ENCODE measurements at regions not wholly inside any gene's neighbourhood (a gene's known extent, or its start where the extent isn't known, plus 50 kb on each side); places are given as distances from the start of the nearest gene placed in this dataset.

DNA sequence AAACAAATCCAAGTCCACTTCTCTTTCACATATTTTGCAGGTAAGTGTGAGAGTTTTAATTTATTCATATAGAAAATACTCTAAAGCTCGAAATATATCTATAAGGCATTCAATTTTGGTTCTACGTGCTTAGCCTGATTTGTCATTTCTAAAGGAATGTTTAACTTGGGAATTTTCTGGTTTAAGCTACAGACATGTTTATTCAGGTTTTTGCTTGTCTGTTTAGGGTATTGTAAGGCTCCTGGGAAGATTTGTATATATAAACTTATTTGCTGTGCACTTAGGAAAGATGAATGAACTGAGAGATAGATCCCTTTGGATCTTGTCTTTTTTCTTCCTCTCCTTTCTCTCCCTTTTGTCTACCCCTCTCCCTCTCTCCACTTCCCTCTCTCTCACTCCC is 185.9 kb upstream of the NEIL3 start:
- H3K4me1 Mint-ChIP-seq, result no peaks in the 10 kb centered on the region
- no peaks in the 10 kb centered on the region for H3K36me3 Mint-ChIP-seq
- CTCF ChIA-PET, result no interaction called here
- H3K4me3 Mint-ChIP-seq, result no peak overlapping the region
- DNase-seq (no peak), ATAC-seq (no peak)
- H3K27me3 Mint-ChIP-seq, result no peaks in the 10 kb centered on the region
- no peaks in the 10 kb centered on the region for H3K9me3 Mint-ChIP-seq (ENCODE audit: low read depth)
- no peak overlapping the region for H3K27ac Mint-ChIP-seq

DNA sequence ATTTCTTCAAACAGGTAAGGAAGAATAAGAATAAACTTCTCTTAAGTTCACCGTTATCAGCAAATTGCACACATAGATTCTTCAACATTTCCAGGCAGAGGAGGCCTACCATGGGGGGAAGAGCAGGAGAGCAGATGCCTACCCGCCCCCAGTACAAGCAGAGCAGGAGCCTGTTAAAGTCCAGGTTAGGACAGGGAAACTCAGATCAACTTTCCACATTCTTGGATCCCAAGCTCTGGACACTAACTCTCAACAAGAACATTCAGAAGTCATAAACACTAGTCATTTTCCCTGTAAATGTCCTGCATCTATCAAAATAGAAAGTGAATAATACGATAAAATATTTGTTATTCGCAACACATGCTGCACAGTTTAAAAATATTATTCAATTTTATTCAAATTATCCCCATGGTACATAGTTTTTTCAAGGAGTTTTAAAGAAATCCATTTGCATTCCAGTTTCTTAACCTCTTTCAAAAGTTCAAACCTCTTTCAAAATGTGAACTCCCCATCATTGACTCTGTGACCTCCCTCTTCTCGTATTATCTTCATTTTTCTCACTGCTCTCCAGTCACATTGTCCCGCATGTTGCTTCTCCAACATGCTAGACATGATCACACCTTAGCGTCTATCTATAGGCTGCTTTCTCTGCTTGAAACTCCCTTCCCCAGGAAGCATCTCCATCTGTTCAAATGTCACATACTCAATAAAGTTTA is 185.2 kb upstream of the NEIL3 start:
- Mint-ChIP-seq H3K4me3 (no peak overlapping the region), H3K4me1 (no peaks in the 10 kb centered on the region), H3K27me3 (no peaks in the 10 kb centered on the region), H3K9me3 (ENCODE audit: low read depth) (no peaks in the 10 kb centered on the region), H3K27ac (no peak overlapping the region), H3K36me3 (no peaks in the 10 kb centered on the region)
- DNase-seq (no peak), ATAC-seq (no peak)
- CTCF ChIA-PET, result no interaction called here

GRCh38 chr4:177125656-177126055 is 184.0 kb upstream of the NEIL3 start:
- no peak overlapping the region for H3K4me3 Mint-ChIP-seq
- H3K4me1 Mint-ChIP-seq, result no peaks in the 10 kb centered on the region
- H3K27ac Mint-ChIP-seq, result no peak overlapping the region
- H3K27me3 Mint-ChIP-seq, result no peaks in the 10 kb centered on the region
- no peak for DNase-seq
- no peak for ATAC-seq
- CTCF ChIA-PET, result no interaction called here
- no peaks in the 10 kb centered on the region for H3K36me3 Mint-ChIP-seq
- H3K9me3 Mint-ChIP-seq (ENCODE audit: low read depth), result no peaks in the 10 kb centered on the region

DNA sequence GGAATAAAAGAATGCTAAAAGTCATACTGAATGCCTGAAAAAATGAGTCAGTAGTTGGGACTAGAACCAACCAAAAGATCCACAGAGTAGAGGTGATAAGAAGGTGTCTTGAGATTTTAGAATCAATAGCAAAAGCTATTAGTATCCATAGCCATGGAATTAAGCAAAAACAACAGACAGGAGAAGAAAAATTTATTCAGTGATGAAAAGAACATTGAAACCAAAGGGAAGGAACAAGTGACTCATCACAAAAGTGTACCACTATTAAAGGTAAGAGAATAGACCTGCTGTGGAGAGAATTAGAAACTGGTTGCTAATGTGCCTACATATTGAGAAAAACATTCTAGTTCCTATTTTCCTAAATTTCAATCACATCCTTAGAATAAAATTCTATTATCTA is 182.0 kb upstream of the NEIL3 start:
- Mint-ChIP-seq H3K9me3 (ENCODE audit: low read depth) (no peaks in the 10 kb centered on the region), H3K27me3 (no peaks in the 10 kb centered on the region), H3K4me1 (no peaks in the 10 kb centered on the region), H3K27ac (no peak overlapping the region), H3K4me3 (no peak overlapping the region), H3K36me3 (no peaks in the 10 kb centered on the region)
- ATAC-seq (no peak), DNase-seq (no peak)
- CTCF ChIA-PET, result no interaction called here

- no peak overlapping the region for H3K4me3 Mint-ChIP-seq
Measured at GRCh38 chr4:177128306-177128705, 181.4 kb upstream of the NEIL3 start.

GRCh38 chr4:177131736-177132135 is 177.9 kb upstream of the NEIL3 start:
- peaks cover 2% of the 10 kb centered on the region for H3K9me3 Mint-ChIP-seq (ENCODE audit: low read depth)
- CTCF ChIA-PET, result no interaction called here
- H3K4me3 Mint-ChIP-seq, result no peak overlapping the region
- no peak for DNase-seq
- H3K27ac Mint-ChIP-seq, result no peak overlapping the region
- no peaks in the 10 kb centered on the region for H3K36me3 Mint-ChIP-seq
- no peaks in the 10 kb centered on the region for H3K4me1 Mint-ChIP-seq
- H3K27me3 Mint-ChIP-seq, result no peaks in the 10 kb centered on the region
- no peak for ATAC-seq

More at GRCh38 chr4:177128306-177128705, 181.4 kb upstream of the NEIL3 start:
- no peak for DNase-seq
- Mint-ChIP-seq H3K36me3 (no peaks in the 10 kb centered on the region), H3K4me1 (no peaks in the 10 kb centered on the region), H3K27me3 (no peaks in the 10 kb centered on the region), H3K27ac (no peak overlapping the region), H3K9me3 (ENCODE audit: low read depth) (no peaks in the 10 kb centered on the region)
- ATAC-seq, result no peak
- CTCF ChIA-PET, result no interaction called here

GRCh38 chr4:177147668-177148067 is 162.0 kb upstream of the NEIL3 start:
- DNase-seq (no peak), ATAC-seq (no peak)
- CTCF ChIA-PET, result no interaction called here
- H3K27ac Mint-ChIP-seq, result no peak overlapping the region
- H3K27me3 Mint-ChIP-seq, result no peaks in the 10 kb centered on the region
- no peaks in the 10 kb centered on the region for H3K4me1 Mint-ChIP-seq
- no peaks in the 10 kb centered on the region for H3K9me3 Mint-ChIP-seq (ENCODE audit: low read depth)
- no peaks in the 10 kb centered on the region for H3K36me3 Mint-ChIP-seq
- no peak overlapping the region for H3K4me3 Mint-ChIP-seq

DNA sequence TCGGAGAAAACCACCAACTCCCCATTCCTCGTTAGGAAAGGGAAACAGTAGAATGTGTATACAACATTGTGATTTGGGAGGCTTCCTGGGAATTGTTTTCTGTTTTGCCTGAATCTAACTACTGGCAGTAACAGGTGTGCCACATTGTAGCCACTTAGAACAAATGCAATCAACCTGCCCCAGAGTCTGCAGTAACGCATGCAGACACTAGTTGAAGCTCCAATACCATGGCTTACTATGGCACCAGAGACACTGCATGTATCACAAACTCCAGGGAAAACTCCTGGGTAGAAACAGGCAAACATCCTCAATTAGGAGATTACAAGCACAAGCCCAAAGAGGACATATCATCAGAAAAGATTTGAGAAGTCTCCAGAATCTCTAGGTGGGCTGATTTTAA is 154.2 kb upstream of the NEIL3 start:
- no peaks in the 10 kb centered on the region for H3K4me1 Mint-ChIP-seq
- H3K9me3 Mint-ChIP-seq (ENCODE audit: low read depth), result no peaks in the 10 kb centered on the region
- H3K4me3 Mint-ChIP-seq, result no peak overlapping the region
- H3K36me3 Mint-ChIP-seq, result no peaks in the 10 kb centered on the region
- H3K27me3 Mint-ChIP-seq, result no peaks in the 10 kb centered on the region
- CTCF ChIA-PET, result interaction anchor here (0.6 kb wide), 1 partner anchor 1995 kb away, joined by 3 read pairs; no protein-coding TSS in a partner anchor
- no peak for ATAC-seq
- no peak overlapping the region for H3K27ac Mint-ChIP-seq
- no peak for DNase-seq

- H3K9me3 Mint-ChIP-seq (ENCODE audit: low read depth), result no peaks in the 10 kb centered on the region
- no peaks in the 10 kb centered on the region for H3K4me1 Mint-ChIP-seq
- CTCF ChIA-PET, result no interaction called here
- ATAC-seq, result no peak
- no peak overlapping the region for H3K4me3 Mint-ChIP-seq
- no peaks in the 10 kb centered on the region for H3K27me3 Mint-ChIP-seq
- no peaks in the 10 kb centered on the region for H3K36me3 Mint-ChIP-seq
- H3K27ac Mint-ChIP-seq, result no peak overlapping the region
- no peak for DNase-seq
Measured at GRCh38 chr4:177159600-177159999, 150.1 kb upstream of the NEIL3 start.

- DNase-seq (no peak), ATAC-seq (no peak)
- Mint-ChIP-seq H3K4me3 (no peak overlapping the region), H3K27me3 (no peaks in the 10 kb centered on the region), H3K27ac (no peak overlapping the region), H3K36me3 (no peaks in the 10 kb centered on the region), H3K4me1 (no peaks in the 10 kb centered on the region), H3K9me3 (ENCODE audit: low read depth) (no peaks in the 10 kb centered on the region)
- CTCF ChIA-PET, result no interaction called here
Measured at GRCh38 chr4:177161781-177162180, 147.9 kb upstream of the NEIL3 start.

DNA sequence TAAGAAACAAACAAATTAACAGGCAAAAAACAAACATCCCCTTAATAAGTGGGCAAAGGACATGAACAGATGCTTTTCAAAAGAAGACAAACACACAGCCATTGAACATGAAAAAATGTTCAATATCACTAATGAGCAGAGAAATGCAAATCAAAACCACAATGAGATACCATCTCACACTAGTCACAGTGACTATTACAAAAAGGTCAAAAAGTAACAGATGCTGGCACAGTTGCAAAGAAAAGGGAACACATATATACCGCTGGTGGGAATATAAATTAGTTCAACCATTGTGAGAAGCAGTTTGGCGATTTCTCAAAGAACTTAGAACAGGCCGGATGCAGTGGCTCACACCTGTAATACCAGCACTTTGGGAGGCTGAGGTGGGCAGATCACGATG is 146.1 kb upstream of the NEIL3 start:
- Mint-ChIP-seq H3K36me3 (no peaks in the 10 kb centered on the region), H3K9me3 (ENCODE audit: low read depth) (no peaks in the 10 kb centered on the region), H3K4me1 (no peaks in the 10 kb centered on the region), H3K27me3 (no peaks in the 10 kb centered on the region), H3K4me3 (no peak overlapping the region), H3K27ac (no peak overlapping the region)
- CTCF ChIA-PET, result no interaction called here
- DNase-seq (no peak), ATAC-seq (no peak)

DNA sequence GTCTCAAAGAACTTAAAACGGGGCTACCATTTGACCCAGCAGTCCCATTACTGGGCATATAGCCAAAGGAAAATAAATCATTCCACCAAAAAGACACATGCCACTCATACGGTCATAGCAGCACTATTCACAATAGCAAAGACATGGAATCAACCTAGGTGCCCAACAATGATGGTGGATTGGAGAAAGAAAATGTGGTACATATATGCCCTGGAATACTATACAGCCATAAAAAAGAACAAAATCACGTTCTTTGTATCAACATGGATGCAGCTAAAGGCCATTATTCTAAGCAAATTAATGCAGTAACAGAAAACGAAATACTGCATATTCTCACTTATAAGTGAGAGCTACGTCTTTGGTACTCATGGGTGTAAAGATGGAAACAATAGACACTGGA is 138.1 kb upstream of the NEIL3 start:
- ATAC-seq (no peak), DNase-seq (no peak)
- no peaks in the 10 kb centered on the region for H3K36me3 Mint-ChIP-seq
- no peak overlapping the region for H3K4me3 Mint-ChIP-seq
- no peaks in the 10 kb centered on the region for H3K9me3 Mint-ChIP-seq (ENCODE audit: low read depth)
- H3K4me1 Mint-ChIP-seq, result no peaks in the 10 kb centered on the region
- H3K27ac Mint-ChIP-seq, result no peak overlapping the region
- no peaks in the 10 kb centered on the region for H3K27me3 Mint-ChIP-seq
- CTCF ChIA-PET, result no interaction called here

- H3K4me1 Mint-ChIP-seq, result no peaks in the 10 kb centered on the region
- ATAC-seq, result no peak
- no peaks in the 10 kb centered on the region for H3K27me3 Mint-ChIP-seq
- DNase-seq, result no peak
- H3K36me3 Mint-ChIP-seq, result no peaks in the 10 kb centered on the region
- no peaks in the 10 kb centered on the region for H3K9me3 Mint-ChIP-seq (ENCODE audit: low read depth)
- H3K4me3 Mint-ChIP-seq, result no peak overlapping the region
- no peak overlapping the region for H3K27ac Mint-ChIP-seq
- CTCF ChIA-PET, result no interaction called here
Measured at GRCh38 chr4:177175473-177175872, 134.2 kb upstream of the NEIL3 start.

- H3K9me3 Mint-ChIP-seq (ENCODE audit: low read depth), result no peaks in the 10 kb centered on the region
- CTCF ChIA-PET, result no interaction called here
- no peak overlapping the region for H3K27ac Mint-ChIP-seq
- H3K27me3 Mint-ChIP-seq, result no peaks in the 10 kb centered on the region
- DNase-seq, result no peak
- no peaks in the 10 kb centered on the region for H3K4me1 Mint-ChIP-seq
- no peak overlapping the region for H3K4me3 Mint-ChIP-seq
- H3K36me3 Mint-ChIP-seq, result no peaks in the 10 kb centered on the region
- ATAC-seq, result no peak
Measured at GRCh38 chr4:177177541-177178081, 132.1 kb upstream of the NEIL3 start.

DNA sequence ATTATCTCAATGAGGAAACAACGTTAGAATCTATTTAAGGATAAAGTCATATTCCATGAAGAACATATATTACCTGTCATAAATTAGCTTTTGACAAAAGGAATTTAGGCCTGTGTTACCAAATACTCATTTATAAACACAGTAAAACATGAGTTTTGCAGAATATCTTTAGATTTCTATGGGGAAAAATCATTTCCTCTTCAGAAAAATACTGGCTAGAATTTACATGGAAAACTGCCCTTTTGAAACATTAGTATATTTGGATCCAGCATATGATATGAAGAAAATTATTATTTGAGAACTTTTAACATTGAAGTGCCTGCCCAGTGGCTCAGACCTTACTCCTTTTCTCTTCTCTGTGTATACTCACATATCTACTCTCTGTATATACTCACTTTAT is 131.4 kb upstream of the NEIL3 start:
- H3K27ac Mint-ChIP-seq, result no peak overlapping the region
- ATAC-seq, result no peak
- DNase-seq, result no peak
- no peaks in the 10 kb centered on the region for H3K9me3 Mint-ChIP-seq (ENCODE audit: low read depth)
- CTCF ChIA-PET, result no interaction called here
- H3K4me3 Mint-ChIP-seq, result no peak overlapping the region
- H3K36me3 Mint-ChIP-seq, result no peaks in the 10 kb centered on the region
- H3K27me3 Mint-ChIP-seq, result no peaks in the 10 kb centered on the region
- no peaks in the 10 kb centered on the region for H3K4me1 Mint-ChIP-seq
